ENCODE measurements at regions not wholly inside any gene's neighbourhood (a gene's known extent, or its start where the extent isn't known, plus 50 kb on each side); places are given as distances from the start of the nearest gene placed in this dataset.

- ATAC-seq (ENCODE audit: poor library complexity), result peak; percentile 71
- Mint-ChIP-seq H3K4me1 (ENCODE audit: low read depth) (peaks cover 15% of the 10 kb centered on the region), H3K36me3 (ENCODE audit: low read depth) (no peaks in the 10 kb centered on the region), H3K9me3 (no peaks in the 10 kb centered on the region), H3K27me3 (no peaks in the 10 kb centered on the region), H3K27ac (no peak overlapping the region), H3K4me3 (no peak overlapping the region)
- Histone ChIP-seq H3K9me3 (ENCODE audit: control insufficient read depth in 1 of 2, insufficient read depth in 1 of 2, low read length in 2 of 2) (no peaks in the 10 kb centered on the region), H3K27ac (ENCODE audit: low read depth in 1 of 2, low read length in 2 of 2) (no peak overlapping the region), H3K36me3 (ENCODE audit: insufficient read depth, low read length) (no peaks in the 10 kb centered on the region), H3K27me3 (ENCODE audit: control insufficient read depth in 1 of 2, insufficient read depth in 2 of 2, low read length in 2 of 2) (no peaks in the 10 kb centered on the region), H3K4me3 (ENCODE audit: low read length) (no peak overlapping the region), H3K4me1 (ENCODE audit: insufficient read depth, low read length) (no peaks in the 10 kb centered on the region)
- CTCF ChIA-PET, result no interaction called here
- DNase-seq, result peak in 6 of 14 experiments; percentile 9 to 51 (median 27)
- intact Hi-C loops (cut with DNase I, micrococcal nuclease), result no loop called here
- TF ChIP-seq, protein P1, sequence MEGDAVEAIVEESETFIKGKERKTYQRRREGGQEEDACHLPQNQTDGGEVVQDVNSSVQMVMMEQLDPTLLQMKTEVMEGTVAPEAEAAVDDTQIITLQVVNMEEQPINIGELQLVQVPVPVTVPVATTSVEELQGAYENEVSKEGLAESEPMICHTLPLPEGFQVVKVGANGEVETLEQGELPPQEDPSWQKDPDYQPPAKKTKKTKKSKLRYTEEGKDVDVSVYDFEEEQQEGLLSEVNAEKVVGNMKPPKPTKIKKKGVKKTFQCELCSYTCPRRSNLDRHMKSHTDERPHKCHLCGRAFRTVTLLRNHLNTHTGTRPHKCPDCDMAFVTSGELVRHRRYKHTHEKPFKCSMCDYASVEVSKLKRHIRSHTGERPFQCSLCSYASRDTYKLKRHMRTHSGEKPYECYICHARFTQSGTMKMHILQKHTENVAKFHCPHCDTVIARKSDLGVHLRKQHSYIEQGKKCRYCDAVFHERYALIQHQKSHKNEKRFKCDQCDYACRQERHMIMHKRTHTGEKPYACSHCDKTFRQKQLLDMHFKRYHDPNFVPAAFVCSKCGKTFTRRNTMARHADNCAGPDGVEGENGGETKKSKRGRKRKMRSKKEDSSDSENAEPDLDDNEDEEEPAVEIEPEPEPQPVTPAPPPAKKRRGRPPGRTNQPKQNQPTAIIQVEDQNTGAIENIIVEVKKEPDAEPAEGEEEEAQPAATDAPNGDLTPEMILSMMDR (IDR thresholded peaks at IDR 0.05), result no peak
- POLR2A ChIA-PET, result interaction anchor here (0.6 to 1.0 kb wide), 2 partner anchors 15 to 202 kb away, joined by 3 to 5 read pairs; no protein-coding TSS in a partner anchor
Measured at GRCh38 chr10:1923586-1923985, 186.3 kb upstream of the ADARB2 start.

DNA sequence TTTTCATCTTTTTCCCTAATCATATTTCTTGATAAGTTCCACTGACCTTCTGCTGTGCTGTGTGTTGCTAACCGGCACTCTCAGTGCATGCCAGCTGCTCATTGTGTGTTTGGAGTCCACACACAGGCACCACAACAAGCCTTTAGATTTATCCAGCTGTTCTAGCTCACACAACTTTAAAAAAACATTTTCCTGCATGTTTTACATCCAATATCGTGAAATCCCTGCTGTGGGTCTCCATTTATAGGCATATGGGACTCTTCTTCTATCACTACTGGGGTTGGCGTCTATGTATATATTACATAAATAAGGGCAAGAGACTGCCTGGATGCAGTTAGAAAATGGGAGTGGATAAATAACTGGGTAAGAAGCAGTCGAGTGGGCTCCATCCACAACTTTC lies 183.6 kb upstream of the ADARB2 start:
- peaks cover 7% of the 10 kb centered on the region for H3K9me3 Mint-ChIP-seq
- Histone ChIP-seq H3K36me3 (ENCODE audit: insufficient read depth, low read length) (no peaks in the 10 kb centered on the region), H3K27ac (ENCODE audit: low read depth in 1 of 2, low read length in 2 of 2) (no peak overlapping the region), H3K27me3 (ENCODE audit: control insufficient read depth in 1 of 2, insufficient read depth in 2 of 2, low read length in 2 of 2) (no peaks in the 10 kb centered on the region), H3K4me3 (ENCODE audit: low read length) (no peak overlapping the region), H3K9me3 (ENCODE audit: control insufficient read depth in 1 of 2, insufficient read depth in 1 of 2, low read length in 2 of 2) (no peaks in the 10 kb centered on the region), H3K4me1 (ENCODE audit: insufficient read depth, low read length) (no peaks in the 10 kb centered on the region)
- ATAC-seq (ENCODE audit: poor library complexity) (no peak), DNase-seq (no peak)
- H3K27me3 Mint-ChIP-seq, result no peaks in the 10 kb centered on the region
- TF ChIP-seq, protein P1 (IDR thresholded peaks at IDR 0.05), result no peak
- no peak overlapping the region for H3K27ac Mint-ChIP-seq
- no peaks in the 10 kb centered on the region for H3K36me3 Mint-ChIP-seq (ENCODE audit: low read depth)
- intact Hi-C loops (cut with DNase I, micrococcal nuclease), result no loop called here
- ChIA-PET CTCF (no interaction called here), POLR2A (no interaction called here)
- H3K4me1 Mint-ChIP-seq (ENCODE audit: low read depth), result peaks cover 15% of the 10 kb centered on the region
- no peak overlapping the region for H3K4me3 Mint-ChIP-seq

- Mint-ChIP-seq H3K27me3 (no peaks in the 10 kb centered on the region), H3K9me3 (peaks cover 7% of the 10 kb centered on the region), H3K4me3 (no peak overlapping the region), H3K36me3 (ENCODE audit: low read depth) (no peaks in the 10 kb centered on the region), H3K4me1 (ENCODE audit: low read depth) (peaks cover 15% of the 10 kb centered on the region), H3K27ac (no peak overlapping the region)
- H3K9me3 ChIP-seq (ENCODE audit: control insufficient read depth in 1 of 2, insufficient read depth in 1 of 2, low read length in 2 of 2), result no peaks in the 10 kb centered on the region
- TF ChIP-seq, protein P1 (IDR thresholded peaks at IDR 0.05), result no peak
- ATAC-seq (ENCODE audit: poor library complexity) (no peak), DNase-seq (no peak)
- H3K27ac ChIP-seq (ENCODE audit: low read depth in 1 of 2, low read length in 2 of 2), result no peak overlapping the region
- CTCF ChIA-PET, result no interaction called here
- no peaks in the 10 kb centered on the region for H3K27me3 ChIP-seq (ENCODE audit: control insufficient read depth in 1 of 2, insufficient read depth in 2 of 2, low read length in 2 of 2)
- POLR2A ChIA-PET, result no interaction called here
- no peaks in the 10 kb centered on the region for H3K36me3 ChIP-seq (ENCODE audit: insufficient read depth, low read length)
- H3K4me3 ChIP-seq (ENCODE audit: low read length), result no peak overlapping the region
- intact Hi-C loops (cut with DNase I, micrococcal nuclease), result no loop called here
- no peaks in the 10 kb centered on the region for H3K4me1 ChIP-seq (ENCODE audit: insufficient read depth, low read length)
Measured at GRCh38 chr10:1920127-1920526, 182.8 kb upstream of the ADARB2 start.
